Brain microvascular endothelial cell (primary cell): ENCODE measurements at regions not wholly inside any gene's neighbourhood (a gene's known extent, or its start where the extent isn't known, plus 50 kb on each side); places are given as distances from the start of the nearest gene placed in this dataset.

Experiments used
- DNase-seq: peaks from one replicate; pipeline ENCODE4 v3.0.0-alpha.2; 2020
- H3K27ac ChIP-seq: fragments of 250-450 bp; sonication (Bioruptor Pico); 2 replicates; pipeline ENCODE4 v1.5.1; 2020; ENCODE audit warnings: mild to moderate bottlenecking, moderate library complexity
- H3K27me3 ChIP-seq: fragments of 250-450 bp; sonication (Bioruptor Pico); replicated peaks from 2 replicates; pipeline ENCODE4 v1.5.1; 2020; ENCODE audit warnings: mild to moderate bottlenecking
- H3K36me3 ChIP-seq: fragments of 250-450 bp; sonication (Bioruptor Pico); replicated peaks from 2 replicates; pipeline ENCODE4 v1.5.1; 2020; ENCODE audit warnings: mild to moderate bottlenecking
- H3K4me3 ChIP-seq: 2 replicates; pipeline ENCODE4 v1.5.1; 2011; ENCODE audit warnings: low read depth, mild to moderate bottlenecking, control low read depth, low read length, moderate library complexity
- CTCF ChIP-seq: IDR thresholded peaks from 2 replicates; pipeline ENCODE4 v1.5.1; 2011; ENCODE audit warnings: low read depth, mild to moderate bottlenecking, moderate library complexity, low read length, control low read depth, inconsistent platforms; ENCODE audit errors: missing control alignments
- in situ Hi-C: cut with HindIII; loops from 2 replicates; pipeline ENCODE4 v1.10.0; 2017; ENCODE audit warnings: low sequenced_read_pairs, low pct_ligation_motif_present

DNA sequence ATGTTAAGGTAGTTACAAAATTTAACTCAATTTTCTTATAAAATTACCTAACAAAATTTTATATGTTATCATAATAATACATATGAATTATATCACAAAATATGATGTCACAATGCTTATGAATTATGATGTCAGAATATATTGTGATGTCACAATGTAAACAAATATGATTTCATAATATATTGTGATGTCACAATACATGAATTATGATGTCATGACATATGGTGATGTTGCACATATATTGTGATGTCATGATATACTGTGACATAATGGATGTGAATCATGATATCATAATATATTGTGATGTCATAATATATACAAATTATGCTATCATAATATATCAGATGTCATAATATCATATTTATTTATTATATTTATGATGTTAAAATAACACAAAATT lies 1879.9 kb downstream of the TP53TG3F start:
- Histone ChIP-seq H3K27ac (no peak overlapping the region), H3K4me3 (no peak overlapping the region), H3K36me3 (no peaks in the 10 kb centered on the region), H3K27me3 (no peaks in the 10 kb centered on the region)
- no peak for DNase-seq
- no peak for TF ChIP-seq CTCF
- in situ Hi-C loops: no loop called here

- H3K27ac ChIP-seq: no peak overlapping the region
- H3K4me3 ChIP-seq: no peak overlapping the region
- H3K27me3 ChIP-seq: no peaks in the 10 kb centered on the region
- no peak for TF ChIP-seq CTCF
- DNase-seq: no peak
- in situ Hi-C loops: no loop called here
- H3K36me3 ChIP-seq: no peaks in the 10 kb centered on the region
Observed at GRCh38 chr16:35342012-35342411, 1882.6 kb downstream of the TP53TG3F start.

- no peak for DNase-seq
- no peak for TF ChIP-seq CTCF
- Histone ChIP-seq H3K36me3 (no peaks in the 10 kb centered on the region), H3K4me3 (no peak overlapping the region), H3K27me3 (no peaks in the 10 kb centered on the region), H3K27ac (no peak overlapping the region)
- in situ Hi-C loops: no loop called here
Observed at GRCh38 chr16:35344012-35344762, 1884.8 kb downstream of the TP53TG3F start.

DNA sequence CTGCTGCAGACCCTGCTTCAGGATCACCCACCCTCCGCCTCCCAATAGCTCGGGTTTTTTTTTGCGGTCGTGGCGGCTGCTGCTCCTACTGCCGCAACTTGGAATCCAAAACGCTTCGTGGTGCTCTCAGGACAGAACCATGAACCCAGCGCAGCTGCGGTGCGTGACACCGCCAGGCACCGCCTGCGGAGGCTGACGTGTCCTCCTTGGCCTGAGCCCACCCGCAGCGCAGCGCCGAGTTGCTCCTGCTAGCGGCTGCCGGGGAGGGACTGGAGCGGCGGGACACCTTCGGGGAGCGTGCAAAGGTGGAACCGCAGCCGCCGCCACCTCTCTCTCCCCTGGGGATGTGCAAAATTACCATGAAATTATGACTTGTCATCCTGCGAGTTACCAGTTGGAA lies 1893.0 kb downstream of the TP53TG3F start:
- in situ Hi-C loops: no loop called here
- no peak for TF ChIP-seq CTCF

DNA sequence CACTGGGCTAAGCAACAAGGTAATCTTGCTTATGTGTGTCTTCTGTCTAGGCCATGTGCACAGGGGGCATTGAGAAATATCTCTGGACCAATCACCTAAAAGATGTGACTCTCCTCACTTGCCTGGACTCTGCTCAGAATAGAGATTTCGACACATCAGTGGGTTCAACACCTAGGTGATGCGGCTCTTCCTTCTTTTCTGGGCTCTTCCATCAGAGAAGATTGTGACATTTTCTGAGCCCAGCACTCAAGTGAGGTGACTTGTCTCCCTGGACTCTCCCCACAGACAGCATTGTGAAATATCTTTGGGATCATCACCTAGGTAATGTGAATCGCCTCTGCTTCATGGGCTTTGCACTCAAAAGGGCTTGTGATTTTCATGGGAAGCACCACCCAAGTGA lies 1904.1 kb downstream of the TP53TG3F start:
- Histone ChIP-seq H3K27ac (no peak overlapping the region), H3K4me3 (no peak overlapping the region), H3K27me3 (no peaks in the 10 kb centered on the region), H3K36me3 (no peaks in the 10 kb centered on the region)
- no peak for TF ChIP-seq CTCF
- in situ Hi-C loops: no loop called here
- DNase-seq: no peak

More for the DNA sequence above, 1893.0 kb downstream of the TP53TG3F start:
- H3K27ac ChIP-seq: no peak overlapping the region
- no peaks in the 10 kb centered on the region for H3K27me3 ChIP-seq
- no peaks in the 10 kb centered on the region for H3K36me3 ChIP-seq
- no peak overlapping the region for H3K4me3 ChIP-seq
- DNase-seq: no peak

- H3K36me3 ChIP-seq: no peaks in the 10 kb centered on the region
- no peak for TF ChIP-seq CTCF
- no peak overlapping the region for H3K4me3 ChIP-seq
- in situ Hi-C loops: no loop called here
- DNase-seq: no peak
- H3K27me3 ChIP-seq: no peaks in the 10 kb centered on the region
- no peak overlapping the region for H3K27ac ChIP-seq
Observed at GRCh38 chr16:35364263-35364662, 1904.9 kb downstream of the TP53TG3F start.
